Neural cell (in vitro differentiated cells): ENCODE measurements at regions not wholly inside any gene's neighbourhood (a gene's known extent, or its start where the extent isn't known, plus 50 kb on each side); places are given as distances from the start of the nearest gene placed in this dataset.

Source experiments
- H2AFZ ChIP-seq: fragments of 200-600, 300-800 bp; sonication (generic), shearing (Covaris generic); 2 replicates; pipeline ENCODE4 v1.6.0; 2014; ENCODE audit warnings: low read depth, mild to moderate bottlenecking, antibody characterized with exemption, low read length, moderate library complexity
- H3F3A ChIP-seq: fragments of 200-600 bp; shearing (Covaris generic); 2 replicates; pipeline ENCODE4 v1.6.1; 2016; ENCODE audit warnings: mild to moderate bottlenecking, moderate library complexity, mixed read lengths, antibody characterized with exemption, low read length; ENCODE audit not compliant: insufficient read depth, poor library complexity, severe bottlenecking
- H3K27ac ChIP-seq: fragments of 200-600, 300-800 bp; sonication (generic), shearing (Covaris generic); 2 replicates; pipeline ENCODE4 v1.5.1; 2014; ENCODE audit warnings: mild to moderate bottlenecking, low read length, moderate library complexity
- H3K27me3 ChIP-seq: fragments of 300-800, 200-600 bp; sonication (generic), shearing (Covaris generic); 2 replicates; pipeline ENCODE4 v1.6.0; 2014; ENCODE audit warnings: mild to moderate bottlenecking, low read depth, low read length, moderate library complexity; ENCODE audit not compliant: insufficient read depth
- H3K36me3 ChIP-seq: fragments of 300-800, 200-600 bp; sonication (generic), shearing (Covaris generic); 2 replicates; pipeline ENCODE4 v1.5.1; 2014; ENCODE audit warnings: mild to moderate bottlenecking, antibody characterized with exemption, low read length, moderate library complexity; ENCODE audit not compliant: insufficient read depth
- H3K4me2 ChIP-seq: fragments of 300-800, 200-600 bp; sonication (generic), shearing (Covaris generic); 2 replicates; pipeline ENCODE4 v1.6.0; 2014; ENCODE audit warnings: mild to moderate bottlenecking, low read length
- H3K4me3 ChIP-seq: fragments of 300-800, 200-600 bp; sonication (generic), shearing (Covaris generic); 2 replicates; pipeline ENCODE4 v1.5.1; 2014; ENCODE audit warnings: mild to moderate bottlenecking, low read length, moderate library complexity
- H3K79me2 ChIP-seq: fragments of 200-600 bp; shearing (Covaris generic); replicated peaks from 2 replicates; pipeline ENCODE4 v1.6.0; 2014; ENCODE audit warnings: mild to moderate bottlenecking, low read length, moderate library complexity; ENCODE audit not compliant: insufficient read depth
- H3K9ac ChIP-seq: fragments of 300-800, 200-600 bp; sonication (generic), shearing (Covaris generic); 2 replicates; pipeline ENCODE4 v1.6.1; 2016; ENCODE audit warnings: mild to moderate bottlenecking, low read length, mixed read lengths
- H3K9me2 ChIP-seq: fragments of 200-600 bp; shearing (Covaris generic); 2 replicates; pipeline ENCODE4 v1.6.1; 2016; ENCODE audit warnings: mild to moderate bottlenecking, low read length, mixed read lengths; ENCODE audit not compliant: insufficient read depth
- H3K9me3 ChIP-seq: fragments of 200-600, 300-800 bp; sonication (generic), shearing (Covaris generic); 2 replicates; pipeline ENCODE4 v1.6.1; 2016; ENCODE audit warnings: mild to moderate bottlenecking, mixed run types, low read length, moderate library complexity, mixed read lengths
- H4K20me1 ChIP-seq: fragments of 200-600 bp; shearing (Covaris generic); 2 replicates; pipeline ENCODE4 v1.6.1; 2016; ENCODE audit warnings: mild to moderate bottlenecking, mixed run types; ENCODE audit not compliant: insufficient read depth
- EP300 ChIP-seq: fragments of 450-650 bp; conservative IDR thresholded peaks from 2 replicates; pipeline ENCODE4 v1.6.1; 2014; ENCODE audit warnings: antibody characterized with exemption, mild to moderate bottlenecking, moderate library complexity; ENCODE audit not compliant: poor library complexity, severe bottlenecking
- EZH2 ChIP-seq: fragments of 200-600, 300-800 bp; shearing (Covaris generic), sonication (generic); IDR thresholded peaks from 2 replicates; pipeline ENCODE4 v1.6.1; 2014; ENCODE audit warnings: antibody characterized with exemption, low read length, borderline replicate concordance, mild to moderate bottlenecking; ENCODE audit not compliant: insufficient read depth, poor library complexity, severe bottlenecking
- MXI1 ChIP-seq: fragments of 450-650 bp; conservative IDR thresholded peaks from 2 replicates; pipeline ENCODE4 v1.6.1; 2014; ENCODE audit warnings: antibody characterized with exemption, mild to moderate bottlenecking; ENCODE audit not compliant: poor library complexity, severe bottlenecking
- POLR2AphosphoS5 ChIP-seq: IDR thresholded peaks from 2 replicates; pipeline ENCODE4 v1.6.1; 2012
- RAD21 ChIP-seq: fragments of 450-650 bp; conservative IDR thresholded peaks from 2 replicates; pipeline ENCODE4 v1.6.1; 2014; ENCODE audit warnings: antibody characterized with exemption, mild to moderate bottlenecking, moderate library complexity
- SMC3 ChIP-seq: fragments of 450-650 bp; conservative IDR thresholded peaks from 2 replicates; pipeline ENCODE4 v1.6.1; 2014; ENCODE audit warnings: antibody characterized with exemption, mild to moderate bottlenecking, moderate library complexity; ENCODE audit not compliant: poor library complexity
- TAF1 ChIP-seq: IDR thresholded peaks from 2 replicates; pipeline ENCODE4 v1.6.1; 2012; ENCODE audit warnings: low read depth
- TF ChIP-seq, protein P1 (sequence below): fragments of 450-650 bp; IDR thresholded peaks from 2 replicates; pipeline ENCODE4 v1.5.1; 2014; ENCODE audit warnings: antibody characterized with exemption, mild to moderate bottlenecking, moderate library complexity; ENCODE audit not compliant: poor library complexity, severe bottlenecking

DNA sequence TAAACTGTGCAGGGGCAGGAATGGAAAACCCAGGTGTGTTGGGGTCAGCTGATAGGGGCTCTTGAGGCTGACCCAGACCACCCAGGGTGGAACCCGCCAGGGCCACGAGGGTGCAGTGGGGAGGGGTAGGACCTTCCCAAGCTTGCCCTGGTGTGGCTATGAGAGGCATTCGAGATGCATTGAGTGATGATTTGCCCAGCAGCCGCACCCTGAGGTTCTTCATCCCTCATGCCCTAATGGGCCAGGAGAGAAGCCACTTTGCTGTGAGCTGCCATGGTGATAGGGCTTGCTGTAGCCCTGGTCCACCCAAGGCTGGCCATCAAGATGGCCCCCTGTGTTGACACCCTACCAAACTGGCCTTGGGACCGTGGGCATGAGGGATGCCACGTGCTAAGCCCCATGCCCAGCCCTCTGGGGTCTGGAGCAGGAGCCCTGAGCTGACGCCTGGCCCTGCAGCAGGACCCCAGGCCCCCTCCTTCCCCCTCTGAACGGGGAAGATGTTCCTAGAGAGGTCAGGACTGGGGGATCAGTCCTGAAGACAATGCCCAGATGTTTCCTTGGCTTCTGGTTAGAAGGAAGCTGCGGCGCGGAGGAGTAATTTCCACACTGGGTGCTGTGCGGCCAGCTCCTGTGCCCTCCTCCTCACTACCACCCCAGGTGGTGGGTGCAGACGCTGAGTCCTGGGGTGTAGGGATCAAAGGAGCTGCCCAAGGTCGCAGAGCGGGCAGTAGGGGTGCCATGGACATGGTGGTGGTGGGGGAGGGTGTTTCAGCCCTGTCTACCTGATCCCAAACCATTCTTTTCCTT lies 122.5 kb upstream of the HDAC4 start:
- Histone ChIP-seq H3K36me3 (no peaks in the 10 kb centered on the region), H3K4me3 (no peak overlapping the region), H4K20me1 (no peaks in the 10 kb centered on the region), H2AFZ (no peak overlapping the region), H3K79me2 (no peaks in the 10 kb centered on the region), H3K4me2 (no peak overlapping the region), H3K9ac (no peak overlapping the region), H3K27ac (no peak overlapping the region), H3K9me3 (no peaks in the 10 kb centered on the region), H3K27me3 (no peaks in the 10 kb centered on the region), H3F3A (no peaks in the 10 kb centered on the region), H3K9me2 (no peaks in the 10 kb centered on the region)
- TF ChIP-seq RAD21 (no peak), EP300 (no peak), EZH2 (no peak), TAF1 (no peak)
- TF ChIP-seq, protein P1, sequence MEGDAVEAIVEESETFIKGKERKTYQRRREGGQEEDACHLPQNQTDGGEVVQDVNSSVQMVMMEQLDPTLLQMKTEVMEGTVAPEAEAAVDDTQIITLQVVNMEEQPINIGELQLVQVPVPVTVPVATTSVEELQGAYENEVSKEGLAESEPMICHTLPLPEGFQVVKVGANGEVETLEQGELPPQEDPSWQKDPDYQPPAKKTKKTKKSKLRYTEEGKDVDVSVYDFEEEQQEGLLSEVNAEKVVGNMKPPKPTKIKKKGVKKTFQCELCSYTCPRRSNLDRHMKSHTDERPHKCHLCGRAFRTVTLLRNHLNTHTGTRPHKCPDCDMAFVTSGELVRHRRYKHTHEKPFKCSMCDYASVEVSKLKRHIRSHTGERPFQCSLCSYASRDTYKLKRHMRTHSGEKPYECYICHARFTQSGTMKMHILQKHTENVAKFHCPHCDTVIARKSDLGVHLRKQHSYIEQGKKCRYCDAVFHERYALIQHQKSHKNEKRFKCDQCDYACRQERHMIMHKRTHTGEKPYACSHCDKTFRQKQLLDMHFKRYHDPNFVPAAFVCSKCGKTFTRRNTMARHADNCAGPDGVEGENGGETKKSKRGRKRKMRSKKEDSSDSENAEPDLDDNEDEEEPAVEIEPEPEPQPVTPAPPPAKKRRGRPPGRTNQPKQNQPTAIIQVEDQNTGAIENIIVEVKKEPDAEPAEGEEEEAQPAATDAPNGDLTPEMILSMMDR, result no peak

DNA sequence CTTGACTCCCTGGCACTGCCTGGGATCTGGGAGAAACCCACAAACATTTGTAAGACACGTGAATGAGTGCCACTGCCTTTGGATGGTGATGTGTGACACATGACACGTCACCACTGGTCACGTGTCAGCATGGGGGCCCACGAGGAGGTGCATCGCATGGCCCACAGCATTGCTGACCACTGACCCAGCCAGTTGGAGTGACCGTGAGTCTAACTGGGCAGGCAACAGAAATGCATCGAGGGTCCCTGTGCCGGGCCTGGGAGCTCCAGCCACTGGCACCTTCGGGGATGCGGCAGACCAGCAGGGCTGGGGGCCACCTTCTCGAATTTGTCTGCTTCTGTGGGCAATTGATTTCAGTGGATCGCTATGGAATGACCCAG lies 121.9 kb upstream of the HDAC4 start:
- Histone ChIP-seq H3K27me3 (no peaks in the 10 kb centered on the region), H3K27ac (no peak overlapping the region), H3K4me3 (no peak overlapping the region), H4K20me1 (no peaks in the 10 kb centered on the region), H3K9me2 (no peaks in the 10 kb centered on the region), H3K9ac (no peak overlapping the region), H3K79me2 (no peaks in the 10 kb centered on the region), H3K9me3 (no peaks in the 10 kb centered on the region), H3F3A (no peaks in the 10 kb centered on the region), H2AFZ (no peak overlapping the region), H3K4me2 (no peak overlapping the region), H3K36me3 (no peaks in the 10 kb centered on the region)
- TF ChIP-seq EZH2 (no peak), POLR2AphosphoS5 (no peak), MXI1 (no peak)

DNA sequence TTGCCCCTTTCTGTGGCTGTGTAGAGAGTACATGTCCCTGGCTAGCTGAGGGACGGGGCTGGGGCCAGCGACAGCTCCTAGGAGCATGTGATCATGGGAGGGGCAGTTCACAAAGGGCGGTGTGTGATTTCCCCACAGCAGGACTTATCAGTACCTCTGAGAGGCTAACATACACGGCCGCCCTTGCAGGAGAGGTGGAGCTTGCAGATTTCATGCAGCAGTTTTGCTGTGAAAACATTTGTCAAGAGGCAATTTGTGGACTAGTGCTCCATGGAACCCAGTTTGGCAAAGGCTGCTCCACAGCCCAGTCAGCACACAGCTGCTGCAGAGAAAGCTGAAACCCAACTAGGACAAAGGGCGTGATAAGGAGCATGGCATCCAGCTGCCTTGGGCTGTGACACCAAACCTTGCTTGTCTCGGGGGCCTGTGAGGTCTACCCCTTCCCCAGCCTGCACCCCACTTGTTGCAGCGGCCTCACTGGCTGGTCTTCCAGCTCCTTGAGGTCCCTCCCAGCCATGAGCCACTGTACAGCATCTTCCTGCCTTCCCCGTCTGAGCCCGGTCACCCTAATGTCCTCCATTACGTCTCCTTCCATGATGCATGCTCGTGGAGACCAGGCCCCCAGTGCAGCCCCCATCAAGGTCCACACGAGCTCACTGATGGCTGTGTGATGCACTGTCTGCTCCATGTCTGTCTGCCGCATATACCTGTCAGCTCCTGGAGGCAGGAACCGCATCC lies 121.4 kb upstream of the HDAC4 start:
- Histone ChIP-seq H3F3A (no peaks in the 10 kb centered on the region), H3K4me3 (no peak overlapping the region), H4K20me1 (no peaks in the 10 kb centered on the region), H3K9me3 (no peaks in the 10 kb centered on the region), H3K9ac (no peak overlapping the region), H3K36me3 (no peaks in the 10 kb centered on the region), H3K27me3 (no peaks in the 10 kb centered on the region), H3K79me2 (no peaks in the 10 kb centered on the region), H3K9me2 (no peaks in the 10 kb centered on the region), H3K4me2 (no peak overlapping the region), H2AFZ (no peak overlapping the region), H3K27ac (no peak overlapping the region)
- no peak for TF ChIP-seq SMC3
